WERI-Rb-1 (cell line): ENCODE measurements at regions not wholly inside any gene's neighbourhood (a gene's known extent, or its start where the extent isn't known, plus 50 kb on each side); places are given as distances from the start of the nearest gene placed in this dataset.

Source experiments
- DNase-seq: peaks from one replicate; pipeline ENCODE4 v3.0.0-alpha.2; 2020
- H3K27ac ChIP-seq: fragments of 250-450 bp; sonication (Bioruptor Pico); 2 replicates; pipeline ENCODE4 v1.5.1; 2020; ENCODE audit warnings: mild to moderate bottlenecking, moderate library complexity
- H3K27me3 ChIP-seq: fragments of 250-450 bp; sonication (Bioruptor Pico); 2 replicates; pipeline ENCODE4 v1.5.1; 2021; ENCODE audit warnings: mild to moderate bottlenecking, low read depth, moderate library complexity; ENCODE audit not compliant: insufficient read depth, severe bottlenecking
- H3K36me3 ChIP-seq: fragments of 250-450 bp; sonication (Bioruptor Pico); 2 replicates; pipeline ENCODE4 v1.5.1; 2020; ENCODE audit warnings: mild to moderate bottlenecking, moderate library complexity
- H3K4me3 ChIP-seq: 2 replicates; pipeline ENCODE4 v1.5.1; 2011; ENCODE audit warnings: low read depth, mild to moderate bottlenecking, control low read depth, low read length
- H3K9me3 ChIP-seq: fragments of 250-450 bp; sonication (Bioruptor Pico); 2 replicates; pipeline ENCODE4 v1.5.1; 2021; ENCODE audit warnings: mild to moderate bottlenecking, moderate library complexity; ENCODE audit not compliant: severe bottlenecking
- TF ChIP-seq, protein P1 (sequence below): IDR thresholded peaks from 2 replicates; pipeline ENCODE4 v1.5.1; 2011; ENCODE audit warnings: low read depth, mild to moderate bottlenecking, control low read depth, inconsistent platforms, low read length

DNA sequence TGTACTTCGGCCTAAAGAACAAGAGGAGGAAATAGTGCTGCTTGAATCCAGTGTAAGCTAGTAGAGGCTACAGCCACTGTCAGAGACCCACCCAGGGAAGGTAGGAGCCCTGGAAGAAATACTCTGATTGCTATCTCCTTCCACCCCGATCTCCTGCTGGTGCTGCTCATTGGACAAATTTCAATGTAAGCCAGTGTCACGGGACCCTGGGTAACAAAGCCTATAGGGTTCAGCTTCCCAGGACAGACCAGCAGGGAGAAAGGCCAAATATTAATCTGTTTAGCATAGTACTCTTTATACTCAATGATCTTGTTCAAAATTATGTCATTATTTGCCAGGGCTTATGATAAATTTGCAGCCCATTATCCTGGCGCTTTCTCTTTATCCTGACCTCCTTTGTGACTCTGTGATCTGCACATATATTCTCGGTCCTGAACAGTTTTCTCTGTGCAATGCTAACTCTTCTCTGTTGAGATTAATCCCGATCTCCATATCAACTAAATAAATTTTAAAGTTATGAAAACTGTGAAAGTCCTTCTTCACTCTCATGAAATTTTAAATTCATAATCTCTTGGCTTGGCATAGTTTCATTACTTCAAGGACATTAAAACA lies 218.8 kb upstream of the PREP start:
- Histone ChIP-seq H3K9me3 (no peaks in the 10 kb centered on the region), H3K4me3 (no peak overlapping the region), H3K27ac (no peak overlapping the region), H3K36me3 (no peaks in the 10 kb centered on the region), H3K27me3 (no peaks in the 10 kb centered on the region)
- no peak for DNase-seq
- TF ChIP-seq, protein P1, sequence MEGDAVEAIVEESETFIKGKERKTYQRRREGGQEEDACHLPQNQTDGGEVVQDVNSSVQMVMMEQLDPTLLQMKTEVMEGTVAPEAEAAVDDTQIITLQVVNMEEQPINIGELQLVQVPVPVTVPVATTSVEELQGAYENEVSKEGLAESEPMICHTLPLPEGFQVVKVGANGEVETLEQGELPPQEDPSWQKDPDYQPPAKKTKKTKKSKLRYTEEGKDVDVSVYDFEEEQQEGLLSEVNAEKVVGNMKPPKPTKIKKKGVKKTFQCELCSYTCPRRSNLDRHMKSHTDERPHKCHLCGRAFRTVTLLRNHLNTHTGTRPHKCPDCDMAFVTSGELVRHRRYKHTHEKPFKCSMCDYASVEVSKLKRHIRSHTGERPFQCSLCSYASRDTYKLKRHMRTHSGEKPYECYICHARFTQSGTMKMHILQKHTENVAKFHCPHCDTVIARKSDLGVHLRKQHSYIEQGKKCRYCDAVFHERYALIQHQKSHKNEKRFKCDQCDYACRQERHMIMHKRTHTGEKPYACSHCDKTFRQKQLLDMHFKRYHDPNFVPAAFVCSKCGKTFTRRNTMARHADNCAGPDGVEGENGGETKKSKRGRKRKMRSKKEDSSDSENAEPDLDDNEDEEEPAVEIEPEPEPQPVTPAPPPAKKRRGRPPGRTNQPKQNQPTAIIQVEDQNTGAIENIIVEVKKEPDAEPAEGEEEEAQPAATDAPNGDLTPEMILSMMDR = no peak

DNA sequence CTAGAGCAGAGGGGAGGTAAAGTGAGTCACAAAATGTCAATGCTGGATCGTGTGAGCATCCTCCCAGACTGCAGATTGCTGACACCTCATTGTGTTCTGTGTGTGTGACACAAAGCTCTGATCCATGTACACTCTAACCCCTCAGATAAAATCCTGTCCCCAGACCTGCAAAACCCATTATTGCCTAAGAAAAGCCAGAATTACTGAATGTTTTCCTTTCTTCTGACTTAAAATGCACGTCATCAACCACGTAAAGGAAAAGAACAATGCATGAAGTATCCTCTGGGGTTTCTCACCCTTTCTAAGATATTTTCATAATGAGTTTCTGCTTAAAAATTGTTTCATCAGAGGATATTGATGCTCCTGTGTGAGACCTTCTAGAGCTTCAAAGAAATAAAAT lies 218.0 kb upstream of the PREP start:
- TF ChIP-seq, protein P1 = no peak
- no peaks in the 10 kb centered on the region for H3K27me3 ChIP-seq
- H3K9me3 ChIP-seq = no peaks in the 10 kb centered on the region
- H3K36me3 ChIP-seq = no peaks in the 10 kb centered on the region
- no peak for DNase-seq
- no peak overlapping the region for H3K27ac ChIP-seq
- no peak overlapping the region for H3K4me3 ChIP-seq

DNA sequence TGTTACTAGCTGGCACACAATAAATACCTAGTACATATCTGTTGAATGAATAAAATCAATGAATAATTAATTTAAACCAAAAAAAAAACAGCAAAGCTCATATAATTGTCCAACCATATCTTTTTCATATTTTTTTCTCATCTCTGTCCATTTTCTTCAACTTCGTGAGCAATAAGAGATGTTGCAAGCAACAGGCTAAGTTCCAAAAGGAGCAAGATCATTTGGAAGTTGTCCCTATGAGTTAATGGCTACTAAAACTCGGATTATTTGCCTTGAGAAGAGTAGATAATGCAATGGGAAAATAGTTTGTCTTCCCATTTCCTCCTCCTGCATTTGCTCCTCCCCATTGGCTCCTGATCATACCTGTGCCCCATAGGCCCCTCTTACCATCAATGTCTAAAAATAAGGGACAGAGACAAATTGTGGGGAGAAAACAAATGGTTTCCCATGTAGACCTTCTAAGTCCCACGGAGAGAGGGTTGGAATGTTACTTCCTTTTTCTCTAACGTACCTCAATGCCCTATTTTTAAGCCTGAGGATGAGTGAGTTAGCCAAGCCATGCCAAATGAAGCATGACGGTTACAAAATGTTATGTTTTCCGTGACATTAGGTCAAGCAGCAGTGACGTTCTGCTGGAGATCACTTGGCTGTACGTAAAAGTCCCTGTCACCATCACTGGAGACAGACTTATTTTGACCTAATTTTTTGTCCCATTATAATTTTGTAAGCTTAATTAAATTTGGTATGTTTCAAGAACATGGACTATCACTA lies 217.3 kb upstream of the PREP start:
- TF ChIP-seq, protein P1 = no peak
- Histone ChIP-seq H3K27me3 (no peaks in the 10 kb centered on the region), H3K36me3 (no peaks in the 10 kb centered on the region), H3K9me3 (peaks cover 2% of the 10 kb centered on the region), H3K4me3 (no peak overlapping the region), H3K27ac (no peak overlapping the region)
- DNase-seq = no peak

DNA sequence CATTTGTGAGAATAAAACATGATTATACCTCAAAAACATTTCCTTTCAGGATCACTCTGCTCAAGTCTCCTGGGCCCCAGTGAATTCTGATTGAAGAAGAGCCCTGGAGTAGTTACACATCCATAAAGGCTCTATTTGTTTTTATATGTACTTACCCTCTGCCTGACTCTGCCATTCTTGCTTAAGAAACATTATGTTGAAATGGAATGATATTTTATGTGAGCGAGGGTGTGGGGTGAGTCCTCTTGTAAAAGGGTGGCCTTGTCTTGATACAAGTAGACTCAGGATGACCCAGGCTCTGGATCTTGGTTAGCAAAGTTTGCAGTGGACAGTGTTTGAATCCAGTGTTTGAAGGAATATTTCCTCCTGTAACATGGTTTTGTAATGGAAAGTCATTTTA lies 215.4 kb upstream of the PREP start:
- no peak overlapping the region for H3K4me3 ChIP-seq
- no peak overlapping the region for H3K27ac ChIP-seq
- DNase-seq = no peak
- H3K36me3 ChIP-seq = no peaks in the 10 kb centered on the region
- peaks cover 2% of the 10 kb centered on the region for H3K9me3 ChIP-seq
- TF ChIP-seq, protein P1 = no peak
- no peaks in the 10 kb centered on the region for H3K27me3 ChIP-seq

DNA sequence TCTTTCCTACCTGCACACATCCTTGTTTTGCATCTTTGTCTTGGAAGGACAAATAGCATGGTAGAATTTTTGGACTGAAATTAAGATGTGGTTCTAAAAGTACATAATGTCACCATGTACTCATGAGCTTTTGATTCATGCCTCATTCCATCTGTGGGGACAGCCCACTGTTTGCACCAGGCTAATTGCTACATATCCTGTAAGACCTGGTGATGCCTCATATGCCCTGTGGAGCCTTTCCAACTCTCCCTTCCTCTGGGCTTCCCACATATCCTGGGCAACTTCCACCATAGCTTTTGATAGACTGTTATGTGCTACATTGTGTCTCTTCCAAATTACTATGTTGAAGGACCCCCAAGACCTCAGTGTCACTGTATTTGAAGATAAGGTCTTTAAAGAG lies 213.6 kb upstream of the PREP start:
- DNase-seq = no peak
- Histone ChIP-seq H3K27ac (no peak overlapping the region), H3K9me3 (peaks cover 2% of the 10 kb centered on the region), H3K4me3 (no peak overlapping the region), H3K27me3 (no peaks in the 10 kb centered on the region), H3K36me3 (no peaks in the 10 kb centered on the region)
- TF ChIP-seq, protein P1 = no peak

DNA sequence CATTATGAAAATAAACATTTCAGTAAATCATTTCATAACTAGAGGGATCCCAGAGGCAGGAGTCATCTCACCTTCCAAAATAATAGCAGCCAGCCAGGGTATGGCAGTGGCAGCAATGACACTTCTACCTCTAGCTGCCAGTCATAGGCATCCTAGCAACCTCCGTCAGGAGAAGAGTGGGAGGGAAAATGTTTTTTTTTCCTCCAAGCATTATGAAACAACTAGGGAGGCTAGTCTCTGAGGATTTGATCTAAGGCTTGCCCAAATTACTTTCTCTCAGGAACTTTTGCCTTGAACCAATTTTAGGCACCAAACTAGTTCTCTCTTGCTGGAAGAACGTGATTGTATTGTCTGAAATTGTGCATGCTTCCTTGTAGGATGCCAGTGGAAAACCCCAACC lies 208.7 kb upstream of the PREP start:
- H3K27me3 ChIP-seq = no peaks in the 10 kb centered on the region
- peaks cover 2% of the 10 kb centered on the region for H3K9me3 ChIP-seq
- no peak overlapping the region for H3K27ac ChIP-seq
- DNase-seq = no peak
- TF ChIP-seq, protein P1 = no peak
- no peaks in the 10 kb centered on the region for H3K36me3 ChIP-seq
- no peak overlapping the region for H3K4me3 ChIP-seq
